Body of pancreas (tissue), 4 donors: ENCODE measurements at regions not wholly inside any gene's neighbourhood (a gene's known extent, or its start where the extent isn't known, plus 50 kb on each side); places are given as distances from the start of the nearest gene placed in this dataset.

Experiments
- ATAC-seq: fragments of 150-250 bp; one replicate; pipeline ENCODE4 v1.9.1; 2016
- DNase-seq, 4 donors: peaks; one replicate each; pipeline ENCODE4 v3.0.0-alpha.2; 2019
- H3K27ac ChIP-seq, 4 donors: fragments of 200-600 bp; sonication (generic); 1 replicate in 3 of 4; 2 replicates in 1 of 4; pipeline versions ENCODE4 v1.5.1 to v1.6.1; 2016 to 2019; ENCODE audit warnings: mild to moderate bottlenecking in 1 of 4, mixed read lengths in 1 of 4, moderate library complexity in 1 of 4
- H3K27me3 ChIP-seq, 2 donors: fragments of 200-600 bp; sonication (generic); one replicate each; pipeline ENCODE4 v1.6.0; 2016; ENCODE audit warnings: mild to moderate bottlenecking in 1 of 2
- H3K36me3 ChIP-seq, 2 donors: fragments of 200-600 bp; sonication (generic); replicated peaks in 1 of 2; 2 replicates each; pipeline ENCODE4 v1.5.1; 2016; ENCODE audit warnings: low read depth in 2 of 2; ENCODE audit not compliant: insufficient read depth in 1 of 2
- H3K4me1 ChIP-seq: fragments of 200-600 bp; sonication (generic); one replicate; pipeline ENCODE4 v1.6.0; 2016
- H3K4me3 ChIP-seq, 2 donors: fragments of 200-600 bp; sonication (generic); 1 replicate in 1 of 2; 2 replicates in 1 of 2; pipeline ENCODE4 v1.5.1; 2016 to 2019
- H3K9me3 ChIP-seq, 3 donors: fragments of 200-600 bp; sonication (generic); 1 replicate in 2 of 3; 2 replicates in 1 of 3; pipeline ENCODE4 v1.5.1; 2016
- POLR2A ChIP-seq, 3 donors: fragments of 450-650 bp; IDR thresholded peaks; one replicate each; pipeline ENCODE4 v1.6.1; 2016; ENCODE audit warnings: antibody characterized with exemption in 3 of 3, mild to moderate bottlenecking in 2 of 3
- WGBS, 2 donors: methylation state at CpG; one replicate each; pipeline ENCODE4 v1.1.5; 2017; 5-methylcytosine and 5-hydroxymethylcytosine counted together
- intact Hi-C: fragments of 100-400 bp; cut with DNase I; formaldehyde crosslinking; loops from one replicate; pipeline ENCODE4 v1.15.1; 2023
- TF ChIP-seq, protein P1 (sequence below), 7 experiments: fragments of 450-650 bp in 4 of 7; fragments of 200-600 bp in 3 of 7; sonication (generic) in 3 of 7; IDR thresholded peaks; one replicate each; pipeline ENCODE4 v1.5.1; 2016 to 2019; ENCODE audit warnings: antibody characterized with exemption in 7 of 7

DNA sequence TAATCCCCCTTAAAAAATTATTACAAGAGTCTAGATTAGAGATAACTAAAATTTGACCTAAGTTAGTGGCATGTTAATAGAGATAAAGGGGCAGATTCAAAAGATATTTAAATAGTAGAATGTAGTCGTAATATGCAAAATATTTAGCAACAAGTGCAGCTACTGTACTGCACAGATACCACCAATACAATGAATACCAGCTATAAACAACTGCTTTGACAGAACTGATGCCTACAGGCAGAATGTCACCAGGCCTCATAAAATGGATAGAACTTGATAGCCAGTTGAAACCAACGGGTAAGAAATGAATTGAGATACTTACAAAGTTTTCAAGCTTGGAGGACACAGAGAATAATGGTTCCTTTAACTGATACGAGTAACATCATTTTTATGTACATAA is 249.3 kb upstream of the VEPH1 start:
- WGBS, 2 donors, result 57 to 58% methylated on average over 3 of the region's 3 CpGs

DNA sequence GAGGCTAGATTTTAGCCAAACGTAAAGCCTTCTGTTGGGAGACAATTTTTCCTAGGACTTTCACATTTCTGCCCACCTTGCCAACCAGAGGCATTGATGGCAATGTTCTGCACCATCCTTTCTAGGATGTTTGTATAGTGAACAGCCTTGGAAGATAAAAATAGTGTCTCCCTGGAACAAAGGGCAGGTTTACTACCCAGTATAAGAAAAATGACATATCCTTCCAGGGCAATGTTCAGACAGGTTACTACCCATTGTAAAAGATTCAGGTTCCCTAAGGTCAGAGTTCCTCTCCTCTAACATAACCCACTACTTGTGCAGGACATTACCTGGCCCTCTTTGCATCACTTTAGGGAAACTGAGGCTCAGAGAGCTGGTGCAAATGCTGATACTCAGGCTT is 248.2 kb upstream of the VEPH1 start:
- Histone ChIP-seq H3K9me3 (no peaks in the 10 kb centered on the region), H3K27me3 (no peaks in the 10 kb centered on the region), H3K36me3 (no peaks in the 10 kb centered on the region), H3K27ac (no peak overlapping the region), H3K4me1 (no peaks in the 10 kb centered on the region), H3K4me3 (no peak overlapping the region)
- DNase-seq (no peak), ATAC-seq (no peak)
- intact Hi-C loops, result no loop called here
- 55 to 70% methylated on average over 1 of the region's 1 CpG for WGBS, 2 donors
- no peak for TF ChIP-seq POLR2A (IDR thresholded peaks at IDR 0.05)
- TF ChIP-seq, protein P1, sequence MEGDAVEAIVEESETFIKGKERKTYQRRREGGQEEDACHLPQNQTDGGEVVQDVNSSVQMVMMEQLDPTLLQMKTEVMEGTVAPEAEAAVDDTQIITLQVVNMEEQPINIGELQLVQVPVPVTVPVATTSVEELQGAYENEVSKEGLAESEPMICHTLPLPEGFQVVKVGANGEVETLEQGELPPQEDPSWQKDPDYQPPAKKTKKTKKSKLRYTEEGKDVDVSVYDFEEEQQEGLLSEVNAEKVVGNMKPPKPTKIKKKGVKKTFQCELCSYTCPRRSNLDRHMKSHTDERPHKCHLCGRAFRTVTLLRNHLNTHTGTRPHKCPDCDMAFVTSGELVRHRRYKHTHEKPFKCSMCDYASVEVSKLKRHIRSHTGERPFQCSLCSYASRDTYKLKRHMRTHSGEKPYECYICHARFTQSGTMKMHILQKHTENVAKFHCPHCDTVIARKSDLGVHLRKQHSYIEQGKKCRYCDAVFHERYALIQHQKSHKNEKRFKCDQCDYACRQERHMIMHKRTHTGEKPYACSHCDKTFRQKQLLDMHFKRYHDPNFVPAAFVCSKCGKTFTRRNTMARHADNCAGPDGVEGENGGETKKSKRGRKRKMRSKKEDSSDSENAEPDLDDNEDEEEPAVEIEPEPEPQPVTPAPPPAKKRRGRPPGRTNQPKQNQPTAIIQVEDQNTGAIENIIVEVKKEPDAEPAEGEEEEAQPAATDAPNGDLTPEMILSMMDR (IDR thresholded peaks at IDR 0.05), result no peak

More for the DNA sequence above, 249.3 kb upstream of the VEPH1 start:
- TF ChIP-seq, protein P1 (IDR thresholded peaks at IDR 0.05), result no peak
- TF ChIP-seq POLR2A (IDR thresholded peaks at IDR 0.05), result no peak
- no peak for DNase-seq
- Histone ChIP-seq H3K4me1 (no peaks in the 10 kb centered on the region), H3K9me3 (no peaks in the 10 kb centered on the region), H3K27me3 (no peaks in the 10 kb centered on the region), H3K36me3 (no peaks in the 10 kb centered on the region), H3K4me3 (no peak overlapping the region), H3K27ac (no peak overlapping the region)
- no peak for ATAC-seq
- intact Hi-C loops, result no loop called here

DNA sequence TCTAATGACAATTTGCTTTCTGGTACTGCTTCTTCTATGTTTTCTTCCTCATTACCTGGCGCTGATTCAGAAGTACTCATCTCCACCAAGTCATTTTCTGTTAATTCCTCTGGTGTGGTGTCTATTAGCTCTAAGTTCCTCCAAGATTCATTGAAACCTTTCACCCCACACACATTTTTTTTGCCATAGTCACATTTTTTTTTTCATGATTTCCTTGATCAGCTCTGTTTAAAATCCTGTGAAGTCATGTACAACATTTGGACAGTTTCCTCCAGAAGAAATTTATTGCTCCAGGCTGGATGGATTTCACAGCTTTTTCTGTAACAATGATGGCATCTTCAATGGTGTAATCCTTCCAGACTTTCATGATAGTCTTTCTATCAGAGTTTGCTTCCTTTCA is 243.2 kb upstream of the VEPH1 start:
- Histone ChIP-seq H3K36me3 (no peaks in the 10 kb centered on the region), H3K27me3 (no peaks in the 10 kb centered on the region), H3K4me1 (no peaks in the 10 kb centered on the region), H3K27ac (no peak overlapping the region), H3K4me3 (no peak overlapping the region), H3K9me3 (peaks cover 0 to 14% (median 0%) of the 10 kb centered on the region in 3 donors)
- WGBS, 2 donors, result 76 to 80% methylated on average over 1 of the region's 1 CpG
- intact Hi-C loops, result no loop called here
- no peak for TF ChIP-seq POLR2A (IDR thresholded peaks at IDR 0.05)
- TF ChIP-seq, protein P1 (IDR thresholded peaks at IDR 0.05), result no peak
- DNase-seq, result no peak
- no peak for ATAC-seq

DNA sequence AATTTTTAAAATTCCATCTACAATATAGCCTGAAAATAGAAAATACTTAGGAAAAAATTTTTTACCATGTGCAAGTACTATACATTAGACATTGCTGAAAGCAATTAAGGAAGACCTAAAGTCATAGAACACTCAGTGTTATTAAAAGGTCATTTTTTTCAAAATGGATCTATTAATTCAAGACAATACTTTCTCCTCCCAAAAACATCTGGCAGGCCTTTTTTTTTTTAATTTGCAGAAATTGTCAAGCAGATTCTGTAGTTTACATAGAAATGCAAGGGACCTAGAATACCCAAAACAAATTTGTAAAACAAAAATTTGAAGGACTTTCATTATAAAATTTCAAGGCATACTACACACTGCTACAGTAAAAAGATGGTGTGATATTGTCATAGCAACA is 238.4 kb upstream of the VEPH1 start:
- Histone ChIP-seq H3K27me3 (no peaks in the 10 kb centered on the region), H3K36me3 (no peaks in the 10 kb centered on the region), H3K9me3 (peaks cover 0 to 14% (median 0%) of the 10 kb centered on the region in 3 donors), H3K4me1 (no peaks in the 10 kb centered on the region), H3K27ac (no peak overlapping the region), H3K4me3 (no peak overlapping the region)
- intact Hi-C loops, result no loop called here
- TF ChIP-seq POLR2A (IDR thresholded peaks at IDR 0.05), result no peak
- TF ChIP-seq, protein P1 (IDR thresholded peaks at IDR 0.05), result no peak
- ATAC-seq (no peak), DNase-seq (no peak)

DNA sequence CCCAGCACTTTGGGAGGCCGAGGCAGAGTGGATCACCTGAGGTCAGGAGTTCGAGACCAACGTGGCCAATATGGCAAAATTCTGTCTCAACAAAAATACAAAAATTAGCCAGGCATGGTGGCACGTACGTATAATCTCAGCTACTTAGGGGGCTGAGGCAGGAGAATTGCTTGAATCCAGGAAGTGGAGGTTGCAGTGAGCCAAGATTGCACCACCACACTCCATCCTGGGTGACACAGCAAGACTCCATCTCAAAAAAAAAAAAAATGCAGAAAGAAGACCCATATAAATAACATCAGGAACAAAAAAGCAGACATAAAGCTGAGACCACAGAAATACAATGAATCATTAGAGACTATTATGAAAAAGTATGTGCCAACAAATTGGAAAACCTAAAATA is 235.2 kb upstream of the VEPH1 start:
- H3K36me3 ChIP-seq, result no peaks in the 10 kb centered on the region
- 67 to 80% methylated on average over 5 of the region's 5 CpGs for WGBS, 2 donors
- no peak overlapping the region for H3K4me3 ChIP-seq
- intact Hi-C loops, result no loop called here
- DNase-seq (no peak), ATAC-seq (no peak)
- no peak for TF ChIP-seq POLR2A (IDR thresholded peaks at IDR 0.05)
- TF ChIP-seq, protein P1 (IDR thresholded peaks at IDR 0.05), result no peak
- H3K4me1 ChIP-seq, result no peaks in the 10 kb centered on the region
- no peaks in the 10 kb centered on the region for H3K27me3 ChIP-seq
- H3K27ac ChIP-seq, result no peak overlapping the region
- peaks cover 0 to 2% (median 0%) of the 10 kb centered on the region in 3 donors for H3K9me3 ChIP-seq
